Stimulated activated memory B cell treated with anti-CD40 and anti-IgM and Interleukin-4, amounts not matched to agents 10 μg/mL and 1 μg/mL and 100 μg/mL, for 72 hours (primary cell): ENCODE measurements at regions not wholly inside any gene's neighbourhood (a gene's known extent, or its start where the extent isn't known, plus 50 kb on each side); places are given as distances from the start of the nearest gene placed in this dataset.

ENCODE experiments used
- ATAC-seq: fragments of 150-1000 bp; cut with Tn5 transposase; 2 replicates; pipeline ENCODE4 v1.10.0; 2021
- H3K27ac Mint-ChIP-seq: one replicate; pipeline ENCODE4 v1.8.0; 2022; ENCODE audit warnings: mild to moderate bottlenecking, mixed read lengths
- H3K27me3 Mint-ChIP-seq: one replicate; pipeline ENCODE4 v1.8.0; 2022; ENCODE audit warnings: mixed read lengths
- H3K36me3 Mint-ChIP-seq: one replicate; pipeline ENCODE4 v1.8.0; 2022; ENCODE audit warnings: mixed read lengths
- H3K4me1 Mint-ChIP-seq: one replicate; pipeline ENCODE4 v1.8.0; 2022; ENCODE audit warnings: mixed read lengths
- H3K4me3 Mint-ChIP-seq: one replicate; pipeline ENCODE4 v1.8.0; 2022; ENCODE audit warnings: mild to moderate bottlenecking, moderate library complexity, mixed read lengths
- H3K9me3 Mint-ChIP-seq: one replicate; pipeline ENCODE4 v1.8.0; 2022; ENCODE audit warnings: mixed read lengths

DNA sequence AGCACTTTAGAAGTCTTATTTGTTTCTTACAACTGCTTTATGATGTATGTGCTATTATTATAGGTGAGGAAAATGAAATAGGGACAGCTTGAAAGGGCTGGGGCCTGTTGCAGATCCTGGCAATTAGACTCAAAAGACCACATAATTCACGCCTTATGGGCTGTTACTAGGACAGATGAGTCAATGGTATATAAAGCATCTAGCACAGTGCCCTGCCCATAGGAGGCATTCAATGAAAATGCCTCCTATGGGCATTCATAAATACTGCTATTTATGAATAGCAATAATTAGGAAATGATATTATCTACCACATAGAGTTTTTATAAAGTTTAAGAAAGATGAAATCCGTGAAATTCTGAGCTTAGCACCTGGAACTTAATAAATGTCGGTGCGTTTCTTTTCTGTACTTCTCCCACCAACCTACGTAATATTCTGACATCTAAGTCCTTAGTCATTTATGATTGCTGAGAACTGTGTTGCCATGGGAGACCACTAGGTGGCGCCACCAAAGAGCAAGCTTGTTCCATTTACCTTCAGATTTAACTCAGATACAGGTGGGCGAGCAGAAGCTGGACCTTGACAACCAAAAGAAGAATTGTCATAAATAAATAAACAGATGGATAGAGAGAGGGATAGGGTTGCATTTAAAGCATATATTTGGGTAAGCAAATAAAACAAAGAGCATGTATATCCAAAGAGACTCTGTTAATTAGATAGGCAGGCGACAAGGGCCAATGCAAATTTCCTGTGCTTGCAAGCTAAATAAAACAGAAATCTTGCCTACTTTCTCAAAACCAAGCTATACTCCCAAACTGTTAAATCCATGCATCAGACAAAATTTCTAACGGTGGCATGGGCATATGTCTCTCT, 699.9 kb downstream of the INHBA start:
- Mint-ChIP-seq H3K9me3 (peaks cover 4% of the 10 kb centered on the region), H3K27me3 (no peaks in the 10 kb centered on the region), H3K36me3 (no peaks in the 10 kb centered on the region), H3K27ac (no peak overlapping the region), H3K4me1 (no peaks in the 10 kb centered on the region), H3K4me3 (no peak overlapping the region)
- ATAC-seq: no peak

DNA sequence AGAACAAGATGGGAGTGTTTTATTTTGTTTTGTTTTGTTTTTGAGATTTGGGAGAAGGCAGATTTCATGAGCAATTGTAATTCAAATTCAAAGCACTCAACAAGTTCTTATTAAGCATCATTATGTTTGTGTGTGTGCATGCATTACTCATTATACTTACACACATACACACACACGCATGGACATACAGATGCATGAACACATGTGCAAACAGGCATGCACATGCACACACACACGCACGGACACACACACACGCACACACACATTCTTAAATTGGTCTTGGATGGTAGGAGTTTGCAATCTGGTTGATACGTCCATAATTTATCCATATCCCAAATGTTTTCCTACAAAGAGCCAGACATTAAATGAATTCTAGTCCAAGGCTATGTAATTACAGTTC, 702.8 kb downstream of the INHBA start:
- ATAC-seq: no peak
- Mint-ChIP-seq H3K9me3 (peaks cover 4% of the 10 kb centered on the region), H3K4me3 (no peak overlapping the region), H3K27ac (no peak overlapping the region), H3K27me3 (no peaks in the 10 kb centered on the region), H3K36me3 (no peaks in the 10 kb centered on the region), H3K4me1 (no peaks in the 10 kb centered on the region)

DNA sequence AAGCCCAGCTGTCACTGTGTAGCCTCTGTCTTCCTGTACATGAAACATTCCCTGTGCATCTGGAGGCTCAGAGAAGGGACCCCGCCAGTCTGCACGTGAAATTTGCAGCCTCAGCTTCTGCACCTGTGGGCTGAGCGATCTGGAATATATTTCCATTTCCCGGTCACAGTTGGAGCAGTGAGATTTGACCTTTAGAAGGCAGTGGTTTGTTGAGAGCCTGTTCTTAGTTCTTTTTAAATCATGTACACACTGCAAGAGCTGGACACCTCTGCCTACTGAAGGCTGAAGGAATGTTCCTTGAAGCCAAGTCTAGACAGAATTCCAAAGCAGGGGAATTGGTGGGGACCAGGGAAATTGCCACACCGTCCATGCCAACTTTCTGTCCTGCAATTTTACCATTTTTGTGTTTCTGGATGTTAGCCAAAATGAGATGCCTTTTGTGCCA, 706.6 kb downstream of the INHBA start:
- Mint-ChIP-seq H3K27me3 (no peaks in the 10 kb centered on the region), H3K27ac (no peak overlapping the region), H3K4me3 (no peak overlapping the region), H3K9me3 (peaks cover 3% of the 10 kb centered on the region), H3K36me3 (no peaks in the 10 kb centered on the region), H3K4me1 (no peaks in the 10 kb centered on the region)
- ATAC-seq: no peak

DNA sequence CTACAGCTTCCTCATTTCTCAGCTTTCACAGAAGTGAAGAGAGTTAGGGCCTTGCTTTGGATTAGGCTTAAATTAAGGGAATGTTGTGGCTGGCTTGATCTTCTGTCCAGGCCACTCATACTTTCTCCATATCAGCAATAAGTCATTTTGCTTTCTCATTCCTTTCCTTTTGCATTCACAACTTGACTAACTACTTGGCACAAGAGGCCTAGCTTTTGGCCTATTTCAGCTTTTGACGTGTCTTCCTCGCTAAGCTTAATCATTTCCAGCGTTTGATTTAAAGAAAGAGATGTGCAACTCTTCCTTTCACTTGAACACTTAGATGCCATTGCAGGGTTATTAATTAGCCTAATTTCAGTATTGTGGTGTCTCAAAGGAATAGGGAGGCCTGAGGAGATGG, 712.0 kb downstream of the INHBA start:
- Mint-ChIP-seq H3K9me3 (no peaks in the 10 kb centered on the region), H3K4me3 (no peak overlapping the region), H3K27me3 (no peaks in the 10 kb centered on the region), H3K4me1 (no peaks in the 10 kb centered on the region), H3K36me3 (no peaks in the 10 kb centered on the region), H3K27ac (no peak overlapping the region)
- no peak for ATAC-seq

DNA sequence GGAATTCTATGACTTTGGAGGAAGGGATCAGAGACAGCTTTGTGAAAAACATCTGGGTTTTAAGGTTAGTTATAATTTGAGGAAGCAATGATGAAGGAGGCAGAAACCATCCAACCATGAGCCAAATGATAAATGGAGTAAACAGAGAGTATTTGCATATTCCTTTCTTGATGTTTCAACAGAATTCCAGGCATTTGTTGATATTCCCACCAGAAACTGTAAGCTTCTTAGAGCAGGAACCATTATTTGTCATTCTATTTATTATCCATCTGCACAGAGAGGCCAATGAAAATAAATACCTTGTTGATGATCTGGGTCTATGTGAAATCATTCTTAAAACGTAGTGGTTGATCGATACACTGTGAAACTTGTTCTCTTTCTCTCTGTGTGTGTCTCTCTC, 715.3 kb downstream of the INHBA start:
- Mint-ChIP-seq H3K36me3 (no peaks in the 10 kb centered on the region), H3K27me3 (no peaks in the 10 kb centered on the region), H3K27ac (no peak overlapping the region), H3K9me3 (no peaks in the 10 kb centered on the region), H3K4me1 (no peaks in the 10 kb centered on the region), H3K4me3 (no peak overlapping the region)
- ATAC-seq: no peak

DNA sequence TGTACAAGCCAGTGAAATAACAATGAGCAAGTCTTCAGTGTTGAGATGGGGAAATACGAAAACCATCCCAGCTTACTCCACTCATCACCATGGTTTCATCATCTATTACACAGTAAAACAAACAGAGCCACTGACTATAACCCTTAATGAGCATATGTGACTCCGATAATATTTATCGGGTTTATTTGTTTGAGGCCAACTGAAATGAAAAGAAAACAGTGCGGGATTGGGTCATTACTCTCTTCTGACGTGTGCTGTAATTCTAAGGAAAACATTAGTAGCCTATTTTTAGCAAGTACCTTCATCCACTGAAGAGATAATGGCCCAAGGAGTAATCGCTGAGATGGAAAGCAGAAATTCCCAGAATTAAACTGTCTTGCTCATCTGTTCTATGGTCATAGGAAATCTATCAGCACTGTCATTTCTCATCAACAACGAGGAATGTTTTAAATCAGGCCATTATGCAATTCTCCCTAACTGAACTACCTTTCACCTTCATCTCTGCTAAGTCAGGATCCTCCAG, 716.5 kb downstream of the INHBA start:
- no peak for ATAC-seq
- no peaks in the 10 kb centered on the region for H3K27me3 Mint-ChIP-seq
- H3K4me1 Mint-ChIP-seq: no peaks in the 10 kb centered on the region
- no peak overlapping the region for H3K27ac Mint-ChIP-seq
- H3K4me3 Mint-ChIP-seq: no peak overlapping the region
- H3K9me3 Mint-ChIP-seq: no peaks in the 10 kb centered on the region
- H3K36me3 Mint-ChIP-seq: no peaks in the 10 kb centered on the region

DNA sequence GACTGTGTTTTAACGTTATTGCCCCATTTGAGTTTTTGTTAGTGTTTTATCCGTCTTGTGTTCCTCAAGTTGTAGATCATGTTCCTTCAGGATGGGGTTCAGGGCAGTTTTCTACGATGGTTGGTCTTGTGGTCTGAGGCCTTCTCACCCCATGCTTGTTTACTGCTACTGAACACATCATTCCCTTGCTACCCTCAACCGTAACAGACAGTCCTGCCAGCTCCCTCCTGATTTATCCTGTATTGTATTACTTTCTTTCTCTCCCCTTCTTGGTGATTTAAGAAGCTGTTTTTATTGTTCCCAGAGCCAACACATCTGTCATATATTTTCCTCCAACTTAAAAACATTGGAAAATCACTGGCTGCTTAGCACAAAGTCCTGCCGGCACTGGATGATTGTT, 719.8 kb downstream of the INHBA start:
- Mint-ChIP-seq H3K4me3 (no peak overlapping the region), H3K36me3 (no peaks in the 10 kb centered on the region), H3K27me3 (no peaks in the 10 kb centered on the region), H3K9me3 (no peaks in the 10 kb centered on the region), H3K27ac (no peak overlapping the region), H3K4me1 (no peaks in the 10 kb centered on the region)
- no peak for ATAC-seq

DNA sequence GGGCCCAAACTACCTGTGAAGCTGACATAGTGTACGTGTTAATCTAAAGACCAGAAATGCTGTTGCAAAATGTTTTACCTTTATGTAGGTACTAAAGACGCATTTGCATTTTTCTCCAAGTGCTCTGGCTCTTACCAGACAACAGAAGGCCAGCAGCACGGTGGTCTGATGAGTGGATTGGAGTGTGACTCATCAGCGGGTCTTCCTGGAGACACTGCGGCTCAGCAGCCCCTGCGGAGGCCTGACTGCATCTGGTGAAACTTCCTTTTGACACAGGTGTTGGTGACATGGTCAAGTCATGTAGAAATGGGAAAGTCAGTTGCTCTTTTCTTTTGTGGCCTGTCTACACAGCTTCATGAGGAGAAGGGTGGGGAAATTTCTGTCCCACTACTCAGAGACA, 723.6 kb downstream of the INHBA start:
- Mint-ChIP-seq H3K36me3 (no peaks in the 10 kb centered on the region), H3K27me3 (no peaks in the 10 kb centered on the region), H3K27ac (no peak overlapping the region), H3K9me3 (no peaks in the 10 kb centered on the region), H3K4me3 (no peak overlapping the region), H3K4me1 (no peaks in the 10 kb centered on the region)
- no peak for ATAC-seq

DNA sequence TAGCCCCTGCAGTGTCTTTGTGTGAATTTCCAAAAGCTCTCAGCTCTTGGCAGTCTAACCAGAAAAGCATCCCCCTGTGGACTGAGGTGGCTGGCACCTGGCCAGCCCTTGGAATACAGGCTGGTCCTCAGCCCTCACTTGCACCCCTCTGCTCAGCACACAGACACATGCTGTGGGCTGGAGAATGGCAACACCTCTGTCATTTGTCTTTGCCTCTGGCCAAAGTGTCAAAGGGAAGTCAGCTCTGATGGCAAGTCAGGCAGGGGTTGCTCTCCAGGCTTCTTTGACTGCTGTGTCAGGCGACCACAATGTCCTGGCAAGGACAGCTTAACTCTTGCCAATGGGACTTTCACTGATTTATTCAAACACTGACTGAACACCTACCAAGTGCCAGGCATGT, 724.8 kb downstream of the INHBA start:
- no peaks in the 10 kb centered on the region for H3K9me3 Mint-ChIP-seq

DNA sequence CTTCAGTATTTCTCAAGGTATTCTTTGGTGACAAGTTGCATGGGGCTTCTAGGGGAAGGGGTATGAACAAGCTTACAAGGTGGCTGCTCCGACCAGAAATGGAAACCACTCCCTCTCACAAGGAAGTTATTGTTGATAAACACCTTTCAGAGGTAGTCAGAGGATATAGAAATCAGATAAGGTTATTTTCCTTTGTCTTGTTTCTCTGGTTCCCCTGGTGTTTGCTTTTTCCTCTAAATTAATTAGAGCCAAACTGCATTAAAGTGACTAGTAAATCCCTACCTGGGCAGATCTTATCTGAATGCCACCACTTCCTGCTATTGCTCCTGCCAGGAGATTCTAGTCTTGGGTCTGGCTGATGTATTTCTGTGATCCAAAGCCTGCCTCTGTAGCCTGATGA, 725.4 kb downstream of the INHBA start:
- no peak for ATAC-seq
- Mint-ChIP-seq H3K4me1 (no peaks in the 10 kb centered on the region), H3K27me3 (no peaks in the 10 kb centered on the region), H3K9me3 (no peaks in the 10 kb centered on the region), H3K27ac (no peak overlapping the region), H3K36me3 (no peaks in the 10 kb centered on the region), H3K4me3 (no peak overlapping the region)

More for the DNA sequence above, 724.8 kb downstream of the INHBA start:
- ATAC-seq: no peak
- Mint-ChIP-seq H3K36me3 (no peaks in the 10 kb centered on the region), H3K27me3 (no peaks in the 10 kb centered on the region), H3K4me1 (no peaks in the 10 kb centered on the region), H3K4me3 (no peak overlapping the region), H3K27ac (no peak overlapping the region)

DNA sequence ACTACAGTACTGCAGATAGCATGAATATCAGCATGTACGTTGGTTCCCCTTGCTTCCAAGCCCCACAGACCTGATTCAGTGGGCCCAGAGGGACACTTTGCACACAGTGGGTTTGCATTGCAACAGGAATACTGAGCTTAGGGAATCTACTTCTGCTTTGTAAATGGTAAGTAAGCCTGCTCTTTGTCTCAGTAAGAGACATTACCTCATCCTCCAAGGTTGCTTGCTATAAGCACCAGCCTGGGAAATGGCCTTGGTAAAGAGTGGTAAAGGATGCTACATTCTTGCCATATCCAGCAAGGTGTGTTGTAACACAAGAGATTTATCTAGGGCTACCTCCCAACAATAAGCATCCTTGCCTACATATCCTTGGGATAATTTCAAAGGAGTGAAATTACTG, 730.5 kb downstream of the INHBA start:
- no peaks in the 10 kb centered on the region for H3K4me1 Mint-ChIP-seq
- ATAC-seq: no peak

DNA sequence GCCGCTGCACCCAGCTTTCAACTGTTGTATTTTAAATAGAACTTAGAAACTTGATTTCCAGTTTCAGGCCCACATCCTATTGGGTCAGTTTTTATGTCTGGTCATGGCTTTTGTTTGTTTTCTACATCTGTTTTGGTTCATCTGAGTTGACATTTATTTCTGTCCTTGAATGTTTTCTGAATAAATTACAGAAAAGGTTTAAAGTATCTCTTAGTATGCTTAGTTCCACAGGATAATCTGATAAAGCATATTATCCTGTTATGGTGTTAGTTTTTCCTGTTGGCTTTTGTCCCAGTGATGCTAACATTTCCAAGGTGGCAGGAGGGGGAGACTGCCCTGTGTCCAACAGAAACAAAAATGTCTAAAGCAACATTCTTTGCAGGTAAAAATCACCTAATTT, 733.2 kb downstream of the INHBA start:
- H3K9me3 Mint-ChIP-seq: no peaks in the 10 kb centered on the region
- no peak for ATAC-seq
- no peak overlapping the region for H3K27ac Mint-ChIP-seq
- no peaks in the 10 kb centered on the region for H3K36me3 Mint-ChIP-seq
- H3K4me1 Mint-ChIP-seq: no peaks in the 10 kb centered on the region
- no peak overlapping the region for H3K4me3 Mint-ChIP-seq
- H3K27me3 Mint-ChIP-seq: no peaks in the 10 kb centered on the region

More for the DNA sequence above, 730.5 kb downstream of the INHBA start:
- no peak overlapping the region for H3K27ac Mint-ChIP-seq
- H3K4me3 Mint-ChIP-seq: no peak overlapping the region
- H3K36me3 Mint-ChIP-seq: no peaks in the 10 kb centered on the region
- H3K9me3 Mint-ChIP-seq: no peaks in the 10 kb centered on the region
- no peaks in the 10 kb centered on the region for H3K27me3 Mint-ChIP-seq

DNA sequence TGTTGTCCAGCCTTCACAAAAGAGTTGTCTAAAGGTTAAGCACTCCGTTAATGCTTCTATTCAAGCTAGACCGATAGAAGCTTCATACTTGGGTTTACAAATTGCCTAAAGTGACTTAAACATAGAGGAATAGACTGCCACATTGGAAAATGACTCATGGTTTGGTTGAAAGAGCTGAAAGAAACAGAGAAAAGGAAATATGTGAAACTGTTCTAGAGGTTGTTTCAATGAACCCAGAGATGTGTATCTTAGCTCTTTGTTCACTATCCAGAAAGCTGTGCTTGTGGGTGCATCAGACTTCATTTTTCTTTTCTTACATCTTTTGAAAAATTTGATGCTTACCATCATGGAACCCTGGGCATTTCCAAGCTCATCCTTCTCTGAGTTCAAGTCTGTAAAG, 736.2 kb downstream of the INHBA start:
- no peaks in the 10 kb centered on the region for H3K36me3 Mint-ChIP-seq
- H3K27me3 Mint-ChIP-seq: no peaks in the 10 kb centered on the region
- H3K4me1 Mint-ChIP-seq: no peaks in the 10 kb centered on the region
- H3K27ac Mint-ChIP-seq: no peak overlapping the region
- no peaks in the 10 kb centered on the region for H3K9me3 Mint-ChIP-seq
- no peak for ATAC-seq
- no peak overlapping the region for H3K4me3 Mint-ChIP-seq

DNA sequence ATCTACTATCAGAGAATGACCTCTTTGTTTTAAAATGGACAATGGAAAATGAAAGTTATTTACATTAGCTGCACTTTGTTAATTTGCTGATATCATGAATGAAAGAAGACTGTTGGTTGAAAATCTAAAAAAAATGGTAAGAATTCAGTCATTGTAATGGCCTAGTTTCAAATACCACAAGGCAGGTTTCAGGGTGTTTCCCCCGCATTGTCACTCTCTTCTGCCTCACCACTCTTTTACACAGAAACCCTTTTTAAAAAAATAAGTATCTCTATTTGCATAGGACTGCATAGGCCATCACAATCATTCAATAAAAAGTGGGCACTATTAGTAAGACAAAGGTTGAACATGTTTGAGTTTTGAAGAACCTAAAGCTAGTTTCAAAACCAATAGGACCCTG, 737.1 kb downstream of the INHBA start:
- Mint-ChIP-seq H3K36me3 (no peaks in the 10 kb centered on the region), H3K27ac (no peak overlapping the region)

DNA sequence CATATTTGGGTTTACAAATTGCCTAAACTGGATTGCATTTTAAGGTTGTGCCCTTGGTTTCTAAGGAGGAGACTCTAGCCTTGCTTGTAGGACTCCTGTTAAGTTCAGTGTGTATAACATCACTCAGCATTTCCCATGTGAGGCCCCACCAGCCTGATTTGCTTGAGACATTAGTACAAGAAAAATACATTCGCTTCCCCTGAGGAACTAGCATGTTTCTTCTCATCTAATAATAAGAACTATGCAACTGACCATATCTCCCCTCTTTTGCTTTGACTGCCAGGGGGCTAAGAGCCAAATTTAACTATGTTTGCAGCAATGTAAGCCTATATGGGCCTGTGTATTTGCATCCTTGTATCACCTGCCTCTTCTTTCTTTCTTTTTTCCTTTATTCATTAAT, 737.9 kb downstream of the INHBA start:
- Mint-ChIP-seq H3K27me3 (no peaks in the 10 kb centered on the region), H3K36me3 (no peaks in the 10 kb centered on the region), H3K27ac (no peak overlapping the region), H3K4me3 (no peak overlapping the region), H3K4me1 (no peaks in the 10 kb centered on the region), H3K9me3 (no peaks in the 10 kb centered on the region)
- ATAC-seq: no peak

More for the DNA sequence above, 737.1 kb downstream of the INHBA start:
- H3K27me3 Mint-ChIP-seq: no peaks in the 10 kb centered on the region
- ATAC-seq: no peak
- no peaks in the 10 kb centered on the region for H3K9me3 Mint-ChIP-seq
- H3K4me1 Mint-ChIP-seq: no peaks in the 10 kb centered on the region
- H3K4me3 Mint-ChIP-seq: no peak overlapping the region

DNA sequence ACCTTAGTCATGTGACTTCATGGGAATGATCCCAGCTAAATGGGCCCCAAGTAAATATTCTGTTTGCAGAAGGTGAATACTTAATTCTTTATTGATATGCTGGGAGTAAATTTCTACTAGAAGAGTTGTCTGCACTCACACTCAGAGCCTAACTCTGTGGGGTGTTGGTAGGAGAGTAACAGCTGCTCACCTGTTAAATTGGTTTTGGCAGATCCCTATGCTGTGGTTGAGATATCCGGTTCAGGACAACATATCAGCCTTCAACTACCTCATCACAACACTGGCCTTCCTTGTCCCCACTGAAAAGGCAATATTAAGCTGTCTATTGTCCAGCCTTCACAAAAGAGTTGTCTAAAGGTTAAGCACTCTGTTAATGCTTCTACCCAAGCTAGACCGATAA, 738.3 kb downstream of the INHBA start:
- Mint-ChIP-seq H3K4me3 (no peak overlapping the region), H3K36me3 (no peaks in the 10 kb centered on the region), H3K27ac (no peak overlapping the region), H3K9me3 (no peaks in the 10 kb centered on the region), H3K4me1 (no peaks in the 10 kb centered on the region), H3K27me3 (no peaks in the 10 kb centered on the region)
- no peak for ATAC-seq
